Ishikawa (cell line): ENCODE measurements at regions not wholly inside any gene's neighbourhood (a gene's known extent, or its start where the extent isn't known, plus 50 kb on each side); places are given as distances from the start of the nearest gene placed in this dataset.

Experiments used
- CEBPB ChIP-seq: IDR thresholded peaks from 2 replicates; pipeline ENCODE4 v1.6.1; 2012
- CREB1 ChIP-seq: IDR thresholded peaks from 2 replicates; pipeline ENCODE4 v1.6.1; 2012; ENCODE audit warnings: low read depth
- EGR1 ChIP-seq: IDR thresholded peaks from 2 replicates; pipeline ENCODE4 v1.6.1; 2012
- EP300 ChIP-seq: IDR thresholded peaks from 2 replicates; pipeline ENCODE4 v1.6.1; 2012; ENCODE audit warnings: borderline replicate concordance
- FOXM1 ChIP-seq: IDR thresholded peaks from 2 replicates; pipeline ENCODE4 v1.6.1; 2012; ENCODE audit warnings: low read depth, borderline replicate concordance
- NFIC ChIP-seq: IDR thresholded peaks from 2 replicates; pipeline ENCODE4 v1.6.1; 2012
- RAD21 ChIP-seq: IDR thresholded peaks from 2 replicates; pipeline ENCODE4 v1.6.1; 2012; ENCODE audit warnings: low read depth
- TAF1 ChIP-seq: IDR thresholded peaks from 2 replicates; pipeline ENCODE4 v1.6.1; 2012; ENCODE audit warnings: low read depth, mild to moderate bottlenecking
- TCF12 ChIP-seq: IDR thresholded peaks from 2 replicates; pipeline ENCODE4 v1.6.1; 2012; ENCODE audit warnings: low read depth
- TEAD4 ChIP-seq: IDR thresholded peaks from 2 replicates; pipeline ENCODE4 v1.6.1; 2012
- YY1 ChIP-seq: IDR thresholded peaks from 2 replicates; pipeline ENCODE4 v1.6.1; 2012; ENCODE audit warnings: low read depth
- ZBTB7A ChIP-seq: IDR thresholded peaks from 2 replicates; pipeline ENCODE4 v1.6.1; 2012; ENCODE audit warnings: low read depth
- TF ChIP-seq, protein P1 (sequence below): IDR thresholded peaks from 2 replicates; pipeline ENCODE4 v1.6.1; 2012
- TF ChIP-seq, protein P2 (sequence below): IDR thresholded peaks from 2 replicates; pipeline ENCODE4 v1.6.1; 2012
- TF ChIP-seq, protein P3 (sequence below): IDR thresholded peaks from 2 replicates; pipeline ENCODE4 v1.6.1; 2012; ENCODE audit warnings: low read depth, mild to moderate bottlenecking

DNA sequence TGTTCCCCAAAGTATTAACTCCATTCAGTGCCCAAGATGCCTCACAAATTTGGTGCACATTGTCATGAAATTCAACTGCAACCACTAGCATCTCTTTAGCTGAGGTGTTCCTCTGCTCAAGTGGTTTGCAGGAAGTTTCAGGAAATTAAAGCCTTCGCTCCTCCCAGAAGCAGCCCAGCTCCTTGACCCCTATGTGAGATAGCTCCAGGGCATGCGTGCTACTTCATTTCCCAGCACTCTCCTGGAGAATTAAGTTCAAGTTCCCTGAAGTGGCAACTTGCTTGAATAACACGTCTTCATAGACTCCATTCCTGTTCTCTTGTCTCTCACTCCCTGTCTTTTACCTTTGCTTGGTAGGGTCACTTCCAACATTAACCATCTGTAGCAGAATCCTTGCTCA, 750.3 kb downstream of the REEP3 start:
- TF ChIP-seq YY1 = no peak
- no peak for TF ChIP-seq TEAD4
- no peak for TF ChIP-seq CREB1
- TF ChIP-seq EP300 = no peak
- no peak for TF ChIP-seq ZBTB7A
- TF ChIP-seq, protein P1, sequence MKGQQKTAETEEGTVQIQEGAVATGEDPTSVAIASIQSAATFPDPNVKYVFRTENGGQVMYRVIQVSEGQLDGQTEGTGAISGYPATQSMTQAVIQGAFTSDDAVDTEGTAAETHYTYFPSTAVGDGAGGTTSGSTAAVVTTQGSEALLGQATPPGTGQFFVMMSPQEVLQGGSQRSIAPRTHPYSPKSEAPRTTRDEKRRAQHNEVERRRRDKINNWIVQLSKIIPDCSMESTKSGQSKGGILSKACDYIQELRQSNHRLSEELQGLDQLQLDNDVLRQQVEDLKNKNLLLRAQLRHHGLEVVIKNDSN = no peak
- TF ChIP-seq, protein P2, sequence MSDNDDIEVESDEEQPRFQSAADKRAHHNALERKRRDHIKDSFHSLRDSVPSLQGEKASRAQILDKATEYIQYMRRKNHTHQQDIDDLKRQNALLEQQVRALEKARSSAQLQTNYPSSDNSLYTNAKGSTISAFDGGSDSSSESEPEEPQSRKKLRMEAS = no peak
- no peak for TF ChIP-seq EGR1

DNA sequence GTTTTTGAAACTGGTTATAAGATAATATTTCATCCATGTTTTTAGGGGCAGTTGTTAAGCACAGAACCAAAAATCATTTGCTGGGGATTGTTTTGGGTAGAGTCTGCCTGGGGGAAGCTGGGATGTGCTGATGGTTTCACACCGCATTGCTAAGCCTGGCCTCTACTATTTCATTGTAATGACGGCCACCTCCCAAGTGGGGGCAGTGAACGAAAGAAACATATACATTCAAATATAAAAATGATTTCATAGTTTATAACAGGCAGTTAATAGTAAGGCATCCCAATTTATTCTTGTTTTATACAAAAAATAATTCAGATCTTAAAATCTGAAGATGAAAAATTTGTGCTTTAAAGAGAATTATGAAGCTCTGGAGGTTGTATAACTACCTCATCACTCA, 750.8 kb downstream of the REEP3 start:
- TF ChIP-seq EP300 (no peak), YY1 (no peak), EGR1 (no peak)
- TF ChIP-seq, protein P1 = no peak

DNA sequence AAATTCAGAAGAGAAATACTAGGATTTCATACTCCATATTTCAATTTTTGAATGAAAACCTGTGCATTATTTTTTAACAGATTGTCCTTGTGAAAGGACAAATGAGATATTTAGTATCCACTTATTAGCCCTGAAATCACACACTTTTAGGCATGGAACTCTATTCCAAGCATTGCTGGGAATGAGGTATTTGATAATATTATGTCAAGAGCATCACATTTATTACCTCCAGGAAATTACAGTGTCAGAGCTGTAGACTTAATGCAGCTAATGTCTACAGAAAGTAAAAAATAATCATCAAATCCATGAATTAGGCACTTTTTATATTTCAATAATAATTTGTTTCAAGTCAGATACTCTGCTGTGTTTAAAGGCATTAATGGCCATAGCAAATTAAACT, 753.8 kb downstream of the REEP3 start:
- TF ChIP-seq NFIC (no peak), CREB1 (no peak), EGR1 (no peak), YY1 (no peak), TCF12 (no peak), TAF1 (no peak), EP300 (no peak), CEBPB (no peak), ZBTB7A (no peak)
- TF ChIP-seq, protein P1 = no peak
- TF ChIP-seq, protein P2 = no peak
- TF ChIP-seq, protein P3, sequence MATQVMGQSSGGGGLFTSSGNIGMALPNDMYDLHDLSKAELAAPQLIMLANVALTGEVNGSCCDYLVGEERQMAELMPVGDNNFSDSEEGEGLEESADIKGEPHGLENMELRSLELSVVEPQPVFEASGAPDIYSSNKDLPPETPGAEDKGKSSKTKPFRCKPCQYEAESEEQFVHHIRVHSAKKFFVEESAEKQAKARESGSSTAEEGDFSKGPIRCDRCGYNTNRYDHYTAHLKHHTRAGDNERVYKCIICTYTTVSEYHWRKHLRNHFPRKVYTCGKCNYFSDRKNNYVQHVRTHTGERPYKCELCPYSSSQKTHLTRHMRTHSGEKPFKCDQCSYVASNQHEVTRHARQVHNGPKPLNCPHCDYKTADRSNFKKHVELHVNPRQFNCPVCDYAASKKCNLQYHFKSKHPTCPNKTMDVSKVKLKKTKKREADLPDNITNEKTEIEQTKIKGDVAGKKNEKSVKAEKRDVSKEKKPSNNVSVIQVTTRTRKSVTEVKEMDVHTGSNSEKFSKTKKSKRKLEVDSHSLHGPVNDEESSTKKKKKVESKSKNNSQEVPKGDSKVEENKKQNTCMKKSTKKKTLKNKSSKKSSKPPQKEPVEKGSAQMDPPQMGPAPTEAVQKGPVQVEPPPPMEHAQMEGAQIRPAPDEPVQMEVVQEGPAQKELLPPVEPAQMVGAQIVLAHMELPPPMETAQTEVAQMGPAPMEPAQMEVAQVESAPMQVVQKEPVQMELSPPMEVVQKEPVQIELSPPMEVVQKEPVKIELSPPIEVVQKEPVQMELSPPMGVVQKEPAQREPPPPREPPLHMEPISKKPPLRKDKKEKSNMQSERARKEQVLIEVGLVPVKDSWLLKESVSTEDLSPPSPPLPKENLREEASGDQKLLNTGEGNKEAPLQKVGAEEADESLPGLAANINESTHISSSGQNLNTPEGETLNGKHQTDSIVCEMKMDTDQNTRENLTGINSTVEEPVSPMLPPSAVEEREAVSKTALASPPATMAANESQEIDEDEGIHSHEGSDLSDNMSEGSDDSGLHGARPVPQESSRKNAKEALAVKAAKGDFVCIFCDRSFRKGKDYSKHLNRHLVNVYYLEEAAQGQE = no peak

DNA sequence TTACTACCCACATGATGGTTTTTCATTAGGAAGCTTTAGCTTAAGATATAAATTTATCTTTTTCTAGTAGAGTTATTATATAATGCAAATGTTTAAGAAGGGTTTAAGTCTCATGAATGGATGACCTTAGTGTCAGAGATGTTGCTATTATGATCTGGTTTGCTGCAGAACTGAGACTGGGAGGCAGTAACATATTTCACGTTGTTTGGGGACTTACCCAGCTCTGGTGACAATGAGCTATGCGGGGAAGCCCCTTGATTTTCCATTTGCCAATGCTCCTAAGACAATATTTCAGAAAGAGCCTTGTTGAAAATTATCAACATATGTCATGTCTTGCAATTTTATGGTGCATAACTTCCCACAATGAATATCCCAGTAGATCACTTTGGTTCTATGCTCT, 754.6 kb downstream of the REEP3 start:
- TF ChIP-seq RAD21 = no peak
- no peak for TF ChIP-seq EGR1
- no peak for TF ChIP-seq FOXM1
- TF ChIP-seq, protein P2 = no peak
- TF ChIP-seq YY1 = no peak
- TF ChIP-seq, protein P1 = no peak
- TF ChIP-seq, protein P3 = no peak
- no peak for TF ChIP-seq TEAD4
- TF ChIP-seq TCF12 = no peak
- TF ChIP-seq NFIC = no peak
- no peak for TF ChIP-seq CREB1
- no peak for TF ChIP-seq EP300
- TF ChIP-seq TAF1 = no peak
- TF ChIP-seq ZBTB7A = no peak
- no peak for TF ChIP-seq CEBPB

DNA sequence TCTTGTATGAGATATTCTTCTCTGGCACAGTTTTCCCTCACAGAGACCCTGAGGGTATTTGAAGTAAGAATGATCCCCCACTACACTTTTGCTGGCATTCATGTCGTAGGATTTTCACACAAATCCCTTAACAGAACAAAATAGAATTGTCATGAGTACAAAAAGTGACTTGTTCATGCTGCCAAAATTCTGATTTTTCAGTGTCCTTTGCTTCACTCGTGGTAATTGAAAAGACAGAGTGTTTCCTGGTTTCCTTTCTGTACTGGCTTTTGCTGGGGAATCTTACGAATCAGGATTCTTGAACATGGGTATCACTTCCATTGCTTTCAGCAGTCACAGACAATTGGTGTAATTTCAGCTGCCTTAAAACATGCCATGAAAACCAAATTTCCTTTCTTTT, 756.3 kb downstream of the REEP3 start:
- TF ChIP-seq TCF12 (no peak), NFIC (no peak), TEAD4 (no peak), ZBTB7A (no peak), CREB1 (no peak), YY1 (no peak), TAF1 (no peak), EGR1 (no peak), FOXM1 (no peak), EP300 (no peak), CEBPB (no peak)
- TF ChIP-seq, protein P1 = no peak
- TF ChIP-seq, protein P3 = no peak
- TF ChIP-seq, protein P2 = no peak
